ENCODE measurements at regions not wholly inside any gene's neighbourhood (a gene's known extent, or its start where the extent isn't known, plus 50 kb on each side); places are given as distances from the start of the nearest gene placed in this dataset.

- no peak for TF ChIP-seq SP1 (IDR thresholded peaks at IDR 0.05)
- no peak for TF ChIP-seq TARDBP (IDR thresholded peaks at IDR 0.05)
- no peak for TF ChIP-seq NFRKB (IDR thresholded peaks at IDR 0.05)
- no peak for TF ChIP-seq ELF4 (IDR thresholded peaks at IDR 0.05)
Observed at GRCh38 chr9:100689635-100690034, 111.8 kb downstream of the CAVIN4 start.
